ENCODE measurements at regions not wholly inside any gene's neighbourhood (a gene's known extent, or its start where the extent isn't known, plus 50 kb on each side); places are given as distances from the start of the nearest gene placed in this dataset.

GRCh38 chr4:38426532-38426931 is 237.5 kb upstream of the KLF3 start:
- DNase-seq (ENCODE audit: low read depth) (no peak), FAIRE-seq (no peak)
- Histone ChIP-seq H3K27me3 (ENCODE audit: control insufficient read depth, insufficient read depth, low read length) (no peaks in the 10 kb centered on the region), H3K36me3 (ENCODE audit: control insufficient read depth, insufficient read depth, low read length) (no peaks in the 10 kb centered on the region), H3K4me3 (ENCODE audit: low read depth, low read length) (no peak overlapping the region)
- no peak for TF ChIP-seq CTCF (IDR thresholded peaks at IDR 0.05; ENCODE audit: insufficient read depth, low read length, severe bottlenecking)

GRCh38 chr4:38430841-38431240 is 233.2 kb upstream of the KLF3 start:
- no peak for TF ChIP-seq CTCF (IDR thresholded peaks at IDR 0.05; ENCODE audit: insufficient read depth, low read length, severe bottlenecking)
- DNase-seq (ENCODE audit: low read depth) (peak; percentile 53), FAIRE-seq (no peak)
- Histone ChIP-seq H3K4me3 (ENCODE audit: low read depth, low read length) (no peak overlapping the region), H3K27me3 (ENCODE audit: control insufficient read depth, insufficient read depth, low read length) (no peaks in the 10 kb centered on the region), H3K36me3 (ENCODE audit: control insufficient read depth, insufficient read depth, low read length) (no peaks in the 10 kb centered on the region)

GRCh38 chr4:38442073-38442788 is 221.8 kb upstream of the KLF3 start:
- Histone ChIP-seq H3K4me3 (ENCODE audit: low read depth, low read length) (no peak overlapping the region), H3K27me3 (ENCODE audit: control insufficient read depth, insufficient read depth, low read length) (no peaks in the 10 kb centered on the region), H3K36me3 (ENCODE audit: control insufficient read depth, insufficient read depth, low read length) (no peaks in the 10 kb centered on the region)
- no peak for TF ChIP-seq CTCF (IDR thresholded peaks at IDR 0.05; ENCODE audit: insufficient read depth, low read length, severe bottlenecking)
- FAIRE-seq (no peak), DNase-seq (ENCODE audit: low read depth) (no peak)

- TF ChIP-seq CTCF (IDR thresholded peaks at IDR 0.05; ENCODE audit: insufficient read depth, low read length, severe bottlenecking), result no peak
- Histone ChIP-seq H3K4me3 (ENCODE audit: low read depth, low read length) (no peak overlapping the region), H3K36me3 (ENCODE audit: control insufficient read depth, insufficient read depth, low read length) (no peaks in the 10 kb centered on the region), H3K27me3 (ENCODE audit: control insufficient read depth, insufficient read depth, low read length) (no peaks in the 10 kb centered on the region)
- no peak for FAIRE-seq
- peak; percentile 15 for DNase-seq (ENCODE audit: low read depth)
Measured at GRCh38 chr4:38449506-38450174, 214.4 kb upstream of the KLF3 start.

GRCh38 chr4:38452009-38452408 is 212.0 kb upstream of the KLF3 start:
- no peak for TF ChIP-seq CTCF (IDR thresholded peaks at IDR 0.05; ENCODE audit: insufficient read depth, low read length, severe bottlenecking)
- Histone ChIP-seq H3K27me3 (ENCODE audit: control insufficient read depth, insufficient read depth, low read length) (no peaks in the 10 kb centered on the region), H3K36me3 (ENCODE audit: control insufficient read depth, insufficient read depth, low read length) (no peaks in the 10 kb centered on the region), H3K4me3 (ENCODE audit: low read depth, low read length) (no peak overlapping the region)
- no peak for DNase-seq (ENCODE audit: low read depth)
- FAIRE-seq, result no peak
